Activated T-helper 2 cell treated with anti-CD3 and anti-CD28 coated beads, Interferon-gamma antibody, Interleukin-2, Interleukin-4, amounts not matched to agents 10 μg/mL and 5 μg/mL and 100 μg/mL, durations not matched to agents 14 hours and 24 hours and 36 hours (primary cell): ENCODE measurements at regions not wholly inside any gene's neighbourhood (a gene's known extent, or its start where the extent isn't known, plus 50 kb on each side); places are given as distances from the start of the nearest gene placed in this dataset.

Experiments
- DNase-seq: peaks from one replicate; pipeline ENCODE4 v3.0.0; 2021; ENCODE audit warnings: low spot score
- H3K27ac Mint-ChIP-seq: one replicate; pipeline ENCODE4 v1.8.0; 2021; ENCODE audit warnings: mixed read lengths
- H3K27me3 Mint-ChIP-seq: one replicate; pipeline ENCODE4 v1.8.0; 2021; ENCODE audit warnings: low read depth, mixed read lengths
- H3K36me3 Mint-ChIP-seq: one replicate; pipeline ENCODE4 v1.8.0; 2021; ENCODE audit warnings: low read depth, mixed read lengths
- H3K4me1 Mint-ChIP-seq: one replicate; pipeline ENCODE4 v1.8.0; 2021; ENCODE audit warnings: low read depth, mixed read lengths
- H3K4me3 Mint-ChIP-seq: one replicate; pipeline ENCODE4 v1.8.0; 2021; ENCODE audit warnings: low read depth, mild to moderate bottlenecking, moderate library complexity, mixed read lengths
- H3K9me3 Mint-ChIP-seq: one replicate; pipeline ENCODE4 v1.8.0; 2021; ENCODE audit warnings: mixed read lengths
- intact Hi-C: fragments of 100-400 bp; cut with micrococcal nuclease; formaldehyde crosslinking; loops from one replicate; pipeline ENCODE4 v1.15.1; 2023

DNA sequence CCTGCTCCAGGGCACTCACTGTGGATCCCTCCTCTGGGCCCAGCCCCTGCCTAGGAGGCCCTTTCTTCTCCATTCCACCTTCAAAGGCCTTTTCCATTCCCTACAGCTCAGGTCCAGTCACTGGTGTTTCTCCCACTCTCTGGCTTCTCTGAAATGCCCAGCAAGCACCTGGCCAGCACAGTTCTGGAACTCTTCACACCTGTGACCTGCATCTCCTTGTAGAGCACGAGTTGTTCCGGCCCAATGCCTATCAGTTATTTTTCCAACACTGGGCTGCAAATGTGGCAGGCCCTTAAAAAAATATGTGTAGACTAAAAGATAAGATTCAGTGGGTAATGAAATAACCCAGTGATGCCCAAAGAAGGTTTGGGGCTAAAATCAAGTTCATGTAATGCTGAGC, 87.1 kb downstream of the PRLHR start:
- no peak overlapping the region for H3K27ac Mint-ChIP-seq
- H3K4me1 Mint-ChIP-seq, result no peaks in the 10 kb centered on the region
- intact Hi-C loops, result no loop called here
- H3K9me3 Mint-ChIP-seq, result no peaks in the 10 kb centered on the region
- no peak overlapping the region for H3K4me3 Mint-ChIP-seq
- no peaks in the 10 kb centered on the region for H3K36me3 Mint-ChIP-seq
- H3K27me3 Mint-ChIP-seq, result peaks cover 4% of the 10 kb centered on the region
- no peak for DNase-seq

- intact Hi-C loops, result no loop called here
- H3K27me3 Mint-ChIP-seq, result peaks cover 4% of the 10 kb centered on the region
These were observed 88.5 kb downstream of the PRLHR start for GRCh38 chr10:118506671-118507590.

DNA sequence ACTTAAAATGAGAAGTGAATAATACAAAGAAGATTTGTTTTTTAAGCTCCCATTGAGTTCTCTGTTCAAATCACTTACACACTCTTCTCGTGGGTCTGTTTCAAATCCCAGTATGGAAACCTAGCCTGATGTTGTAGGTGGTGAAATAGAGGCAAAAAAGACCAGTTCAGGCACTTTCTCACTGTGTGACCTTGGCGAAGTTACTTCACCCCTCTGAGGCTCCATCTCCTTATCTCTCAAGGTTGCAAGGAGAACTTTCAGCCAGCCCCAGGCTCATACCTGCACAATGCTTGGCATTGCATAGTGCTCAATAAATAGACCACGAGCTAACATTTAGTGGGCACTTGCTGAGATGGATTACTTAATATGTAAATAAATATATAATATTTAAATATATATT, 90.1 kb downstream of the PRLHR start:
- no peaks in the 10 kb centered on the region for H3K4me1 Mint-ChIP-seq
- H3K4me3 Mint-ChIP-seq, result no peak overlapping the region
- H3K27ac Mint-ChIP-seq, result no peak overlapping the region
- DNase-seq, result no peak
- H3K9me3 Mint-ChIP-seq, result no peaks in the 10 kb centered on the region
- peaks cover 4% of the 10 kb centered on the region for H3K27me3 Mint-ChIP-seq
- intact Hi-C loops, result no loop called here
- no peaks in the 10 kb centered on the region for H3K36me3 Mint-ChIP-seq

More at GRCh38 chr10:118506671-118507590, 88.5 kb downstream of the PRLHR start:
- no peak for DNase-seq
- no peaks in the 10 kb centered on the region for H3K4me1 Mint-ChIP-seq
- no peaks in the 10 kb centered on the region for H3K36me3 Mint-ChIP-seq
- H3K9me3 Mint-ChIP-seq, result no peaks in the 10 kb centered on the region
- H3K4me3 Mint-ChIP-seq, result no peak overlapping the region
- H3K27ac Mint-ChIP-seq, result no peak overlapping the region

- Mint-ChIP-seq H3K27me3 (peaks cover 4% of the 10 kb centered on the region), H3K4me1 (no peaks in the 10 kb centered on the region), H3K36me3 (no peaks in the 10 kb centered on the region), H3K27ac (no peak overlapping the region), H3K4me3 (no peak overlapping the region), H3K9me3 (no peaks in the 10 kb centered on the region)
- intact Hi-C loops, result no loop called here
- DNase-seq, result no peak
These were observed 90.8 kb downstream of the PRLHR start for GRCh38 chr10:118504467-118505205.

DNA sequence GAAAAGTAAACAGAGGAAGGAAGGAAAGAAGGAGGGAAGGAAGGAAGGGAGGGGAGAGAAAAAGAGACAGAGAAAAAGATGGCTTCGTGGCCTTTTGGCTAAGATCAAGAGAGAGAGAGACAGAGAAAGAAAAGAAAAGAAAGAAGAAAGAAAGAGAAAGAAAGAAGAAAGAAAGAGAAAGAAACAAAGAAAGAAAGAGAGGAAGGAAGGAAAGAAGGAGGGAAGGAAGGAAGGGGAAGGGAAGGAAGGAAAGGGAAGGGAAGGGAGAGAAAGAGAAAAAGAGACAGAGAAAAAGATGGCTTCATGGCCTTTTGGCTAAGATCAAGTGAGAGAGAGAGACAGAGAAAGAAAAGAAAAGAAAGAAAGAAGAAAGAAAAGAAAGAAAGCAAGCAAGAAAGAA, 91.4 kb downstream of the PRLHR start:
- no peaks in the 10 kb centered on the region for H3K4me1 Mint-ChIP-seq
- no peaks in the 10 kb centered on the region for H3K36me3 Mint-ChIP-seq
- intact Hi-C loops, result no loop called here
- no peak overlapping the region for H3K27ac Mint-ChIP-seq
- H3K4me3 Mint-ChIP-seq, result no peak overlapping the region
- DNase-seq, result no peak
- H3K9me3 Mint-ChIP-seq, result no peaks in the 10 kb centered on the region
- H3K27me3 Mint-ChIP-seq, result peaks cover 4% of the 10 kb centered on the region

GRCh38 chr10:118503192-118503591, 92.3 kb downstream of the PRLHR start:
- Mint-ChIP-seq H3K36me3 (no peaks in the 10 kb centered on the region), H3K27ac (no peak overlapping the region), H3K27me3 (peaks cover 2% of the 10 kb centered on the region), H3K4me1 (no peaks in the 10 kb centered on the region), H3K9me3 (no peaks in the 10 kb centered on the region), H3K4me3 (no peak overlapping the region)
- intact Hi-C loops, result no loop called here
- no peak for DNase-seq

- Mint-ChIP-seq H3K4me1 (no peaks in the 10 kb centered on the region), H3K36me3 (no peaks in the 10 kb centered on the region), H3K27ac (no peak overlapping the region), H3K9me3 (no peaks in the 10 kb centered on the region), H3K4me3 (no peak overlapping the region), H3K27me3 (peaks cover 2% of the 10 kb centered on the region)
- intact Hi-C loops, result no loop called here
- no peak for DNase-seq
These were observed 93.6 kb downstream of the PRLHR start for GRCh38 chr10:118501637-118502440.

GRCh38 chr10:118501171-118501570, 94.3 kb downstream of the PRLHR start:
- intact Hi-C loops, result no loop called here
- no peak for DNase-seq
- H3K4me1 Mint-ChIP-seq, result no peaks in the 10 kb centered on the region
- H3K4me3 Mint-ChIP-seq, result no peak overlapping the region
- no peak overlapping the region for H3K27ac Mint-ChIP-seq
- no peaks in the 10 kb centered on the region for H3K36me3 Mint-ChIP-seq
- no peaks in the 10 kb centered on the region for H3K9me3 Mint-ChIP-seq
- peaks cover 2% of the 10 kb centered on the region for H3K27me3 Mint-ChIP-seq

- Mint-ChIP-seq H3K27me3 (peaks cover 2% of the 10 kb centered on the region), H3K9me3 (no peaks in the 10 kb centered on the region), H3K36me3 (no peaks in the 10 kb centered on the region), H3K4me3 (no peak overlapping the region), H3K27ac (no peak overlapping the region), H3K4me1 (no peaks in the 10 kb centered on the region)
- intact Hi-C loops, result no loop called here
- no peak for DNase-seq
These were observed 94.9 kb downstream of the PRLHR start for GRCh38 chr10:118500477-118501104.

DNA sequence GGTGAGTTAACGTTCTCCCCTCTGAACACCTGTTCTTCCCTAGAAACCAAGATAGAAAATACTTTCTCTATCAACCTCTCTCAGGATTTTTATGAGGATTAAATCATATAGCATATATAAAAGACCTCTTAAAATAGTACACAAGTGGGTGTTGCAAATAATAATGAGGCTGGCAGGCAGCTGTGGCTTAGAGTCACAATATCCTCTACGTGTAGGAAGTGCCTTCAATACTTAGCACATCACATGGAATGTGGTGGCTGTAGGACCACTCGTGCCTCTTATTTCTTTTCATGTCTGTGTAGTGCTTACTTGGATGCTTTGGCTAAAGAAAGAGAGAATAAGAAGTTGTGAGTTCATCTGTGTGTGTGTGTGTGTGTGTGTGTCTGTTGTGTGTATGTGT, 96.3 kb downstream of the PRLHR start:
- Mint-ChIP-seq H3K9me3 (no peaks in the 10 kb centered on the region), H3K4me1 (no peaks in the 10 kb centered on the region), H3K36me3 (no peaks in the 10 kb centered on the region), H3K4me3 (no peak overlapping the region), H3K27me3 (peaks cover 2% of the 10 kb centered on the region), H3K27ac (no peak overlapping the region)
- DNase-seq, result no peak
- intact Hi-C loops, result no loop called here

GRCh38 chr10:118498623-118499022, 96.8 kb downstream of the PRLHR start:
- H3K36me3 Mint-ChIP-seq, result no peaks in the 10 kb centered on the region
- DNase-seq, result no peak
- no peaks in the 10 kb centered on the region for H3K4me1 Mint-ChIP-seq
- no peaks in the 10 kb centered on the region for H3K9me3 Mint-ChIP-seq
- no peak overlapping the region for H3K27ac Mint-ChIP-seq
- intact Hi-C loops, result no loop called here
- no peak overlapping the region for H3K4me3 Mint-ChIP-seq
- H3K27me3 Mint-ChIP-seq, result peaks cover 2% of the 10 kb centered on the region

DNA sequence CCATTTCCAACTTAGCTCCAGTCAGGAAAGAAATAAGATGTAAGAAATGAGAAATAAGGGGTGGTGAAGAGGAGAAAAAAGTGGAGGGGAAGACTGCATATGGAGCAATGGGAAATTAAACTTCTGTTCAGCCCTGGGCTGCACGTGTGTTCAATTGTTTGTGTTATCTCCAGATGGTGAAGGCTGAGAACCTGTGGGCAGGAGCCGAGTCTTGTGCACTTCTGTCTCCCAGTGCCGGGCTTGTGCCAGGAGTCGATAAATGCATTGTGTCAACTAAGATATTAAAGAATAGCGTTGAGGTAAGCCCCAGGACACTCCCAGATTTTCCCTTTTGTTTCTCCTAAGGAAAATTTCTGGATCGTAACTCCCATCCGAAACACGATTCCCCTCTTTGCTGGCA, 98.2 kb downstream of the PRLHR start:
- Mint-ChIP-seq H3K27me3 (peaks cover 2% of the 10 kb centered on the region), H3K27ac (no peak overlapping the region), H3K9me3 (no peaks in the 10 kb centered on the region), H3K36me3 (no peaks in the 10 kb centered on the region), H3K4me3 (no peak overlapping the region), H3K4me1 (no peaks in the 10 kb centered on the region)
- no peak for DNase-seq
- intact Hi-C loops, result no loop called here
